Activated CD4-positive, alpha-beta T cell treated with anti-CD3 and anti-CD28 coated beads, Interleukin-2, amount 50 U/mL, for 48 hours (primary cell): ENCODE measurements at regions not wholly inside any gene's neighbourhood (a gene's known extent, or its start where the extent isn't known, plus 50 kb on each side); places are given as distances from the start of the nearest gene placed in this dataset.
"Not testable (repeated sequence)": the region's sequence is repeated elsewhere in the genome, so short reads cannot be mapped to it uniquely, and the experiment has no call there.

Source experiments
- DNase-seq, 2 experiments: peaks; one replicate each; pipeline ENCODE4 v3.0.0-alpha.2; 2020

DNA sequence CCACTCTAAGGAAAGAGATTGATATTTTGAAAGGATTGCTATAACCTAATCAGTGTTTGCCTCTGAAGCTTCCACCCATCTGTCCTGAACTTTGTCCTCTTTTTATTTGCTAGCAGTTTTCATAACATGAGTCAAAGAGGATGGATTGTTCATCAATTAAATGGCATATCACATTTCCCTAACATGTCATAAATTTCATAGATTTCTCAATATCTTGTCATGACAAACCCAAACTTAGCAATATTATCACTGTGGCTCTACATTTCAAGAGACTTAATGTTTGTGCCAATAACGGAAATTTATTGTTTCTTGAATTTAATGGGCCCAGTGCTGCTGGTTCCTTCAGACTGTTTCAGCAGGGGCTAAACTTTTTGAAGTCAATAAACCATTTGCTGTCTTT lies 330.3 kb downstream of the CAAP1 start:
- no peak for DNase-seq

DNA sequence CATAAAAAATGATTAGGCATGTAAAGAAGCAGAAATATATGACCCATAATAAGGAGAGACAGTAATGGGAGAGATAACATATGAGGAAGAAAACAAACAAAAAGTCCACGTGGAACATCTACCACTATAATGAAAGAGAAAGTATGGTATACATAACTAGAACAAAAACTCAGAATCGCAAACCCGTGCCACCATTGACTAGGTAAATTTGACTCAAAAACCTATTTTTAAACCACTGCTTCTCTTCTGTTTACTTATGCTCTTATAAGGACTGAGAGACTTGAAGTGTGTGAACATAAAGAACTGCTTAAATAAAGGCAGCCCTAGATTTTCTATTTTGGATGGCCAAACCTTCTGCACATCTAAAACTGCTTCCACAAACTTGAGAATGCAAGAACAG lies 330.7 kb downstream of the CAAP1 start:
- no peak for DNase-seq

- no peak for DNase-seq
Measured at GRCh38 chr9:26559506-26559905, 333.1 kb downstream of the CAAP1 start.

GRCh38 chr9:26551971-26552370 lies 340.6 kb downstream of the CAAP1 start:
- DNase-seq: no peak

- no peak for DNase-seq
Measured at GRCh38 chr9:26551451-26551850, 341.2 kb downstream of the CAAP1 start.

DNA sequence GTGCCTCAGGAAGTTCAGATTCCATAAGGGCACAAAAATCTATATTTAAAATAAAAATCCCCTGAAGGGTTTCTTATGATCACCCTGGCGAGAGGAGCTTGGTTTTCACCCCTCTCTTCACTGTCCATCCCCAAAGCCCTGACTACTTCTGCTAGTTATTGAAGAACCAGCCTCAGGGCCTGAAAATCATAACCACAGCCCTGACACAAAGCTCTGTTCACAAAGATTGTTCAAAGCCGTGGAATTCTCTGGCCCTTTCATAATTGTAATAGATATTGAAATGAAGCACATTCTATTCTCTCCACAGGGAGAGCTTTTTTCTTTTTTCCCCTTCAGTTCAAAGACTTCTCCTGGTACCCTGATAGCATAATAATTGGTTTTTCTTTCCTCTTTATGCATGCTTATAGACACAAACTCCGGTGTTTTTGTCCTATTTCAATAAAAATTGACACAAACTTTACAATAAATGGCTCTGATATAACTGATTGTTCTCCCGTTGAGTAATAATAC lies 343.8 kb downstream of the CAAP1 start:
- no peak for DNase-seq

DNA sequence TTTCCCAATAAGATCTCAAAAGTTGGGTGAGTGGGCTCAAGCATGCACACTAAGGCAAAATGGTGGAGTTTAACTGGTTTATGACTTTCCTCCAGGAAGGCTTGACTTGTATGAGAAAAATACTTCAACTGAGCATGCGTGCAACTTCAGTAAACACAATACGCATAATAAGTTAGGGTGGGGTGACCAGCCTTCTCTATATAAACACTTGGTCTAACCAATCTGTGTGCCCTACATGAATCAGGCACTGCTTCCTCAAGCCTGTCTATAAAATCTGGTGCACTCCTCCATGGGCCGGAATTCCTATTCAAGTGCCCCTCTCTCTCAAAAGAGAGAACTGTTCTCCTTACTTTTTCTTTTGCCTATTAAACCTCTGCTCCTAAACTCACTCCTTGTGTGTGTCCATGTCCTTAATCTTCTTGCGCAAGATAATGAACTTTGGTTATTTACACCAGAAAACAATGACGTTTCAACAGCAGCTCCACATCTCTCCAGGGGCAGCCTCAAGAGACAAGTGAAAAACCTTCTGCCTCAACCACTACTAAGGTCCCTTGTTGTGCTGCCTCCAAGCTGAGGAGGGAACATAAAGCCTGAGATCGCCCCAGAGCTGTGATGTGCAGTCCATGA lies 352.6 kb downstream of the CAAP1 start:
- no peak for DNase-seq

GRCh38 chr9:26537211-26537610 lies 355.4 kb downstream of the CAAP1 start:
- DNase-seq: no peak

- DNase-seq: no peak
Measured at GRCh38 chr9:26535151-26535550, 357.5 kb downstream of the CAAP1 start.

- no peak for DNase-seq
Measured at GRCh38 chr9:26530841-26531240, 361.8 kb downstream of the CAAP1 start.

DNA sequence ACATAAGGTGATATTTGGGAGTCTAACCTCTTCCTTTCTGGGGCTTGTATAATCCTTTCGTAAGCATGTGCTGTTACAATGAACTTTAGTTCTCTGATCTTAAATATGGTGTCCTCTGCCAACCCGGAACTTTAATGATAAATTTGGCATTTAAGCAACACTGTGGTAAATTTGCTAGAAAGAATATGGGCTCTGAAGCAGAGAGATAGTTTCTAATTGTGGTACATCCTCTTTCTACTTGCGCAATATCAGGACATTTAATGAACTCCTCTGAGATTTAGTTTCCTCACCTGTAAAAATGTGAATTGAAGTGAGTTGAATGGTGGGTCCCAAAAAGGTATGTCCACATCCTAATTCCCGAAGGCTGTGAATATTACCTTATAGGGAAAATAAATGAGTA lies 364.7 kb downstream of the CAAP1 start:
- DNase-seq: no peak

- no peak for DNase-seq
Measured at GRCh38 chr9:26524267-26524666, 368.3 kb downstream of the CAAP1 start.

- no peak for DNase-seq
Measured at GRCh38 chr9:26523577-26523976, 369.0 kb downstream of the CAAP1 start.

DNA sequence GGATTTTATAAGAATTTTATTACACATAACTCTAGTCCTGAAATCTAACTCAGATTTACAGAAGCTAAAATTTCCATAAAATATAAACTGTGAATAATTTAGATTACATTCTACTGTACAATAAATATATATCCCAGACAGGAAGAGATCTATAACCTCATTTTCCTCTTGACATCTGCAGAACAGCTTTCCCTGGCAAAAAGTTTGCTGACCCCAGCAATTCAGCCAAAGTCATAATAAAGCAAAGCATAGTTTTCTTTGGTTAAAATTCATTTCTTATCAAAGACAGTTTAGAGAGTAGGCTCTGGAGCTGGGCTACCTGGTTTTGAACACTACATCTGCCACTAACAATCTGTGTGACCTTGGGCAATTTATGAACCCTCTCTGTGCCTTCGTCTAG lies 372.5 kb downstream of the CAAP1 start:
- no peak for DNase-seq

DNA sequence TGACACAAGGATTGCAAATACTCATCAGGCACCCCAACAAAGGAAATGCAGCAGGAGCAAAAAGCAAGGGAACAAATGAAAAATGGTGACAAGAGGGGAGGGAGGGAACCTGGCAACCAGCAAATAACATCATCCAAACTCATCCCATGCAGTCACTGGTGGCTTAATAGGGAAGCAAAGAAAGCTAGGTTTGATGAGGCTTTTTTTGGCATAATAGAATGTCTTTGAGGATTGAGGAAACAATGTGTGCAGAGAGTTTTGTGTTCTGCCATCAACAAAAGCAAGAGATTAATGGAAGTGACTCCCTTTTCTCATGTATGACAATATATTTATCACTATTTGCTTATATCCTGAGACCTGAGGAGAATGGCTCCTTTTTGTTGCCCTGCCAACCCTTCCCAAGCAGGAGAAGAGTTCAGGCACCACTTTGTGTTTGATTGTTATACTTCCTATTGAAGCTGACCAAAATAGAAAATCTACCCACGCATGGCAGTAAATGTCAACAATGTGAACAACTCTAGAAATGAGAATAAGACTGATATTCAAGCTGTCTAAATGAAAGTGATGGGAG lies 375.7 kb downstream of the CAAP1 start:
- DNase-seq: no peak

GRCh38 chr9:26513730-26514129 lies 378.9 kb downstream of the CAAP1 start:
- no peak for DNase-seq

GRCh38 chr9:26510137-26510536 lies 382.5 kb downstream of the CAAP1 start:
- no peak for DNase-seq

DNA sequence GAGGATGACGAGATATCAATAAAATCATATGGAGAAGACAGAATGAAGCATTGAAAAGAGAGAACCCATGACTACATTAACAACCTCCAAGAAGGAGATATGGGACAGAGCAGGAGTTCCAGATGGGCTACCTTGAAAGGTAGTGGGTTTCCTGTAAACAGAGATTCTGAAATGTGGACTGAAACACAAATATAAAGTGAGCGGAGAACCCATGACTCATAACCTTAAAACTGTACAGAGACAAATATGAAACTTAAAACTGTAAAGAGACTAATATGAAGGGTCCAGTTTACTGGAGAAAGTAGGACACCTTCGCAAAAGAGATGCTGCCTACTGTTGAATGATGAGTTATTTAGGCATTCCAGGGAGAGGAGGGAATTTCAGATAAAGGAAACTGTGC lies 383.7 kb downstream of the CAAP1 start:
- no peak for DNase-seq

DNA sequence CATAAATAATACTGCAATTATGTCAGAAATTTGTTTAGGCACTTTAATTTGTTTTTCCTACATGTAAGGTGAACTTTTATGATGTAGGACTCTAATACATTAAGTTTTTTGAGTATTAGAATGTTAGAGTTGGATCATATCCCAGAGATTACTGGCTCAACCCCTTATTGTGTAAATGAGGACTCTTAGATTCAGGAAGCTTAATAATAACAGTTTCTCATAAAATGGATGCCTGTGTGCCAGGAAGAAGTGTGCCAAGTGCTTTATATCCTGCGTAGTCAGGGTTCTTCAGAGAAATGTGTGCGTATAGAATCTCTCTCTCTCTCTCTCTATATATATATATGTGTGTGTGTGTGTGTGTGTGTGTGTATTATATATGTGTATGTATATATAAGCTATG lies 388.5 kb downstream of the CAAP1 start:
- no peak for DNase-seq

GRCh38 chr9:26502311-26502710 lies 390.3 kb downstream of the CAAP1 start:
- no peak for DNase-seq

- no peak for DNase-seq
Measured at GRCh38 chr9:26500471-26500870, 392.1 kb downstream of the CAAP1 start.

- DNase-seq: not testable (repeated sequence)
Measured at GRCh38 chr9:26492608-26493521, 399.7 kb downstream of the CAAP1 start.

GRCh38 chr9:26491922-26492607 lies 400.5 kb downstream of the CAAP1 start:
- DNase-seq: not testable (repeated sequence)
